Prostate gland (tissue), 2 donors: ENCODE measurements at regions not wholly inside any gene's neighbourhood (a gene's known extent, or its start where the extent isn't known, plus 50 kb on each side); places are given as distances from the start of the nearest gene placed in this dataset.

Source experiments
- DNase-seq: peaks from one replicate; pipeline ENCODE4 v3.0.0-alpha.2; 2019; ENCODE audit warnings: low spot score
- H3K27ac ChIP-seq, 2 donors: fragments of 200-600 bp; sonication (generic); 2 replicates each; pipeline ENCODE4 v1.5.1; 2017 to 2019
- H3K27me3 ChIP-seq: fragments of 200-600 bp; sonication (generic); replicated peaks from 2 replicates; pipeline ENCODE4 v1.5.1; 2019; ENCODE audit not compliant: insufficient read depth
- H3K36me3 ChIP-seq, 2 donors: fragments of 200-600 bp; sonication (generic); 1 replicate in 1 of 2; 2 replicates in 1 of 2; pipeline versions ENCODE4 v1.5.1 to v1.8.1; 2017 to 2019
- H3K4me1 ChIP-seq: fragments of 200-600 bp; sonication (generic); replicated peaks from 2 replicates; pipeline ENCODE4 v1.5.1; 2019
- H3K4me3 ChIP-seq, 2 donors: fragments of 200-600 bp; sonication (generic); 2 replicates each; pipeline ENCODE4 v1.5.1; 2017 to 2019
- H3K9me3 ChIP-seq: fragments of 200-600 bp; sonication (generic); 2 replicates; pipeline ENCODE4 v1.5.1; 2017
- POLR2A ChIP-seq: fragments of 450-650 bp; IDR thresholded peaks from one replicate; pipeline ENCODE4 v1.6.1; 2016; ENCODE audit warnings: antibody characterized with exemption, mild to moderate bottlenecking
- POLR2AphosphoS5 ChIP-seq: sonication (generic); formaldehyde crosslinking; IDR thresholded peaks from one replicate; pipeline ENCODE4 v1.6.1; 2017; ENCODE audit warnings: antibody characterized with exemption
- WGBS: methylation state at CpG from one replicate; pipeline ENCODE4 v1.1.5; 2018; 5-methylcytosine and 5-hydroxymethylcytosine counted together
- intact Hi-C: fragments of 100-400 bp; cut with DNase I; formaldehyde crosslinking; loops from one replicate; pipeline ENCODE4 v1.14.2; 2022
- TF ChIP-seq, protein P1 (sequence below), 4 experiments: fragments of 200-600 bp in 2 of 4; fragments of 450-650 bp in 2 of 4; sonication (generic) in 2 of 4; IDR thresholded peaks; 1 replicate in 3 of 4; 2 replicates in 1 of 4; pipeline ENCODE4 v1.5.1; 2016 to 2019; ENCODE audit warnings: antibody characterized with exemption in 4 of 4, mild to moderate bottlenecking in 2 of 4, moderate library complexity in 2 of 4

DNA sequence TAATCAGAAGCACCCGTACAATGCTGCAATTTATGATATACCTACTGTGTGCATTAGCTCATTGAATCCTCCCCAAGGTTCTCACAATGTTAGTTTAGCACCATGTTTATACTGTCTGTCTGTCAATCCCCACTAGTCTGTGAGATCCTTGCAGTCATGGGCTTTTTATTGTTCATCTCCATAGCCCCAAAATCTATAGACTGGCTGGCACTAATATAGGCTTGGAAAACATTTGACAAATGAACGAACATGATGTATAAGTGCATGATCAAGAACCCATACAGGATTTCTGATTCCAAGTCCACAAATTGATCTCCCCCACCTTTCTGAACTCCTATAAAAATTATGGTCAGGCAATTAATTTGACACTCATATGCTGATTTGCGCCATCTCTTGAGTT is 290.0 kb downstream of the OMA1 start:
- Histone ChIP-seq H3K27ac (no peak overlapping the region), H3K36me3 (no peaks in the 10 kb centered on the region), H3K27me3 (no peaks in the 10 kb centered on the region), H3K9me3 (no peaks in the 10 kb centered on the region), H3K4me3 (no peak overlapping the region), H3K4me1 (no peaks in the 10 kb centered on the region)
- TF ChIP-seq, protein P1, sequence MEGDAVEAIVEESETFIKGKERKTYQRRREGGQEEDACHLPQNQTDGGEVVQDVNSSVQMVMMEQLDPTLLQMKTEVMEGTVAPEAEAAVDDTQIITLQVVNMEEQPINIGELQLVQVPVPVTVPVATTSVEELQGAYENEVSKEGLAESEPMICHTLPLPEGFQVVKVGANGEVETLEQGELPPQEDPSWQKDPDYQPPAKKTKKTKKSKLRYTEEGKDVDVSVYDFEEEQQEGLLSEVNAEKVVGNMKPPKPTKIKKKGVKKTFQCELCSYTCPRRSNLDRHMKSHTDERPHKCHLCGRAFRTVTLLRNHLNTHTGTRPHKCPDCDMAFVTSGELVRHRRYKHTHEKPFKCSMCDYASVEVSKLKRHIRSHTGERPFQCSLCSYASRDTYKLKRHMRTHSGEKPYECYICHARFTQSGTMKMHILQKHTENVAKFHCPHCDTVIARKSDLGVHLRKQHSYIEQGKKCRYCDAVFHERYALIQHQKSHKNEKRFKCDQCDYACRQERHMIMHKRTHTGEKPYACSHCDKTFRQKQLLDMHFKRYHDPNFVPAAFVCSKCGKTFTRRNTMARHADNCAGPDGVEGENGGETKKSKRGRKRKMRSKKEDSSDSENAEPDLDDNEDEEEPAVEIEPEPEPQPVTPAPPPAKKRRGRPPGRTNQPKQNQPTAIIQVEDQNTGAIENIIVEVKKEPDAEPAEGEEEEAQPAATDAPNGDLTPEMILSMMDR (IDR thresholded peaks at IDR 0.05), result no peak
- TF ChIP-seq POLR2A (no peak), POLR2AphosphoS5 (no peak)
- WGBS, result 91% methylated on average over 3 of the region's 3 CpGs
- intact Hi-C loops, result no loop called here
- no peak for DNase-seq

GRCh38 chr1:58256041-58256440 is 290.5 kb downstream of the OMA1 start:
- intact Hi-C loops, result no loop called here
- H3K4me3 ChIP-seq, result no peak overlapping the region
- WGBS, result 91% methylated on average over 10 of the region's 10 CpGs
- TF ChIP-seq POLR2AphosphoS5 (no peak), POLR2A (no peak)
- no peaks in the 10 kb centered on the region for H3K27me3 ChIP-seq
- H3K4me1 ChIP-seq, result no peaks in the 10 kb centered on the region
- H3K9me3 ChIP-seq, result no peaks in the 10 kb centered on the region
- no peaks in the 10 kb centered on the region for H3K36me3 ChIP-seq
- H3K27ac ChIP-seq, result no peak overlapping the region
- no peak for DNase-seq

DNA sequence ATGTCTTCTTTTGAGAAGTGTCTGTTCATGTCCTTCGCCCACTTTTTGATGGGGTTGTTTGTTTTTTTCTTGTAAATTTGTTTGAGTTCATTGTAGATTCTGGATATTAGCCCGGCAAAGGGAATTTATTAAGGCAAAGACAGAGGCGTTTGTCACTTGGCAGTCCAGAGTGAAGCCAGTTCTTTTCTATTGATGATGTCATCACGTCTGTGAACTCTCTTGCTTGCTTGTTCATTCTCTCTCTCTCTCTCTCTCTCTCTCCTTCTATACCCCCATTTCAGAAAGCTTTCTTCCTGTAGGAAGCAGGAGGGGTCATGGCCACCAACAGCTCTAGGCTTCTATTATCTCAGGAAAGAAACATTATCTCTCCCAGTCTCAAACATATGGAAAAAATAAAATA is 291.3 kb downstream of the OMA1 start:
- TF ChIP-seq POLR2AphosphoS5 (no peak), POLR2A (no peak)
- TF ChIP-seq, protein P1 (IDR thresholded peaks at IDR 0.05), result no peak
- intact Hi-C loops, result no loop called here

GRCh38 chr1:58251430-58252073 is 295.0 kb downstream of the OMA1 start:
- intact Hi-C loops, result no loop called here
- Histone ChIP-seq H3K27me3 (peaks cover 11% of the 10 kb centered on the region), H3K36me3 (no peaks in the 10 kb centered on the region), H3K4me3 (no peak overlapping the region), H3K9me3 (no peaks in the 10 kb centered on the region), H3K27ac (no peak overlapping the region), H3K4me1 (peaks cover 9% of the 10 kb centered on the region)
- TF ChIP-seq POLR2AphosphoS5, result no peak
- TF ChIP-seq, protein P1 (IDR thresholded peaks at IDR 0.05), result no peak
- TF ChIP-seq POLR2A, result no peak
- DNase-seq, result no peak
- 73% methylated on average over 4 of the region's 4 CpGs for WGBS

More for the DNA sequence above, 291.3 kb downstream of the OMA1 start:
- no peaks in the 10 kb centered on the region for H3K4me1 ChIP-seq
- no peaks in the 10 kb centered on the region for H3K27me3 ChIP-seq
- no peaks in the 10 kb centered on the region for H3K9me3 ChIP-seq
- no peak overlapping the region for H3K27ac ChIP-seq
- WGBS, result 52% methylated on average over 4 of the region's 4 CpGs
- no peak overlapping the region for H3K4me3 ChIP-seq
- H3K36me3 ChIP-seq, result no peaks in the 10 kb centered on the region
- DNase-seq, result no peak

DNA sequence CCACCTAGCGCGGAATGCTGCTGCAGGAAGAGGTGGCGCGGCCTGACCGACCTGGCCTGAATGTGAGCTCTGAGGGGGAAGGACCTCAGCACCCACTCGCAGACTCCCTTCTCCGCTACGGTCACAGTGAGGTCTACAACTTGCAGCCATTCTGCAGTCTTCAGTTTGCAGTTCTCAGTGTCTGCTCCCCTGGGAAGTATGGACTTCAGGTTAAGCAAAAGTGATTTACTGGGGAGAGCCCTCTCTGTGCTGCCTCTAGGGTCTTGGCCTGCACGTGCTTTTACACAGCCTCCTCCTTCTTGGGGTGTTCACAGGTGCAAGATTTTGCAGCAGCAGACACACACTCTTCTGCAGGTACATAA is 296.0 kb downstream of the OMA1 start:
- H3K36me3 ChIP-seq, result no peaks in the 10 kb centered on the region
- H3K4me3 ChIP-seq, result no peak overlapping the region
- DNase-seq, result no peak
- H3K27me3 ChIP-seq, result peaks cover 11% of the 10 kb centered on the region
- intact Hi-C loops, result no loop called here
- 8% methylated on average over 9 of the region's 9 CpGs for WGBS
- no peak overlapping the region for H3K27ac ChIP-seq
- no peaks in the 10 kb centered on the region for H3K9me3 ChIP-seq
- TF ChIP-seq POLR2AphosphoS5, result no peak
- H3K4me1 ChIP-seq, result peaks cover 9% of the 10 kb centered on the region
